GM23338 (cell line): ENCODE measurements at regions not wholly inside any gene's neighbourhood (a gene's known extent, or its start where the extent isn't known, plus 50 kb on each side); places are given as distances from the start of the nearest gene placed in this dataset.
"Not testable (repeated sequence)": the region's sequence is repeated elsewhere in the genome, so short reads cannot be mapped to it uniquely, and the experiment has no call there.

Experiments
- EZH2 ChIP-seq: fragments of 200-600 bp; sonication (generic); IDR thresholded peaks from one replicate; pipeline ENCODE4 v1.8.0; 2017; ENCODE audit warnings: antibody characterized with exemption, mild to moderate bottlenecking, low read depth; ENCODE audit not compliant: unreplicated experiment
- EZH2phosphoT487 ChIP-seq: fragments of 200-600 bp; sonication (generic); IDR thresholded peaks from one replicate; pipeline ENCODE4 v1.8.1; 2018; ENCODE audit warnings: antibody characterized with exemption; ENCODE audit not compliant: unreplicated experiment
- TF ChIP-seq, protein P1 (sequence below), 2 experiments: fragments of 200-600 bp in 1 of 2; sonication (generic) in 1 of 2; conservative IDR thresholded peaks; 2 replicates each; pipeline versions ENCODE4 v1.5.1 to v1.6.1; 2016 to 2017; ENCODE audit warnings: antibody characterized with exemption in 2 of 2, low read depth in 2 of 2, mild to moderate bottlenecking in 2 of 2, moderate library complexity in 1 of 2

- not testable (repeated sequence) for TF ChIP-seq EZH2phosphoT487, EZH2
- TF ChIP-seq, protein P1, sequence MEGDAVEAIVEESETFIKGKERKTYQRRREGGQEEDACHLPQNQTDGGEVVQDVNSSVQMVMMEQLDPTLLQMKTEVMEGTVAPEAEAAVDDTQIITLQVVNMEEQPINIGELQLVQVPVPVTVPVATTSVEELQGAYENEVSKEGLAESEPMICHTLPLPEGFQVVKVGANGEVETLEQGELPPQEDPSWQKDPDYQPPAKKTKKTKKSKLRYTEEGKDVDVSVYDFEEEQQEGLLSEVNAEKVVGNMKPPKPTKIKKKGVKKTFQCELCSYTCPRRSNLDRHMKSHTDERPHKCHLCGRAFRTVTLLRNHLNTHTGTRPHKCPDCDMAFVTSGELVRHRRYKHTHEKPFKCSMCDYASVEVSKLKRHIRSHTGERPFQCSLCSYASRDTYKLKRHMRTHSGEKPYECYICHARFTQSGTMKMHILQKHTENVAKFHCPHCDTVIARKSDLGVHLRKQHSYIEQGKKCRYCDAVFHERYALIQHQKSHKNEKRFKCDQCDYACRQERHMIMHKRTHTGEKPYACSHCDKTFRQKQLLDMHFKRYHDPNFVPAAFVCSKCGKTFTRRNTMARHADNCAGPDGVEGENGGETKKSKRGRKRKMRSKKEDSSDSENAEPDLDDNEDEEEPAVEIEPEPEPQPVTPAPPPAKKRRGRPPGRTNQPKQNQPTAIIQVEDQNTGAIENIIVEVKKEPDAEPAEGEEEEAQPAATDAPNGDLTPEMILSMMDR (conservative IDR thresholded peaks at IDR 0.05; ENCODE audit: low read depth in 2 of 2), result not testable (repeated sequence)
Observed at GRCh38 chr22:11306933-11307518, 4221.0 kb upstream of the OR11H1 start.
